DMS114 treated with DMSO at 0.1 percent for 48 hours (cell line): ENCODE measurements at regions not wholly inside any gene's neighbourhood (a gene's known extent, or its start where the extent isn't known, plus 50 kb on each side); places are given as distances from the start of the nearest gene placed in this dataset.
"Not testable (repeated sequence)": the region's sequence is repeated elsewhere in the genome, so short reads cannot be mapped to it uniquely, and the experiment has no call there.

Source experiments
- DNase-seq: peaks from one replicate; lab custom pipeline; 2025; ENCODE audit not compliant: unreplicated experiment; lab: John Stamatoyannopoulos, UW

GRCh38 chr1:101366513-101367215 lies 129.8 kb downstream of the S1PR1 start:
- DNase-seq: no peak

GRCh38 chr1:101367630-101368029 lies 130.8 kb downstream of the S1PR1 start:
- no peak for DNase-seq

DNA sequence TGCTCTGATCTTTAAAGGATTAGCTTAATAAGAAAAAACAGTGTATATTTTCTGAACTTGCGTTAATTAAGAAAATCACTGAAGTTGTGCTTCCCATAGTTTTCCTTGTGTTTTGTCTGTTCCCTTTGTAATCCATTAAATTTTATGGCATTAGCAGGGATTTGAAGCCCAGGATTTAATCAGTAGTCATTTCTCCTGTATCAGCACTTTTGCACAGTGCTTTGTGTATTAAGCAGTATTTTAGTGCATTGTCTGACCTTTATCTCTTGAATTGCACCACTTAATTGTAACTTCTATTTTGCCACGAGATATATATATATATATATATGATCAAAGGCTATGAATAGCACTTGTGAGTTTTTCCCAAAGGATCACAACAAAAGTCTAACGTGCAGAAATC lies 133.7 kb downstream of the S1PR1 start:
- no peak for DNase-seq

- DNase-seq: no peak
Measured at GRCh38 chr1:101371259-101371658, 134.4 kb downstream of the S1PR1 start.

- no peak for DNase-seq
Measured at GRCh38 chr1:101373570-101373969, 136.8 kb downstream of the S1PR1 start.

DNA sequence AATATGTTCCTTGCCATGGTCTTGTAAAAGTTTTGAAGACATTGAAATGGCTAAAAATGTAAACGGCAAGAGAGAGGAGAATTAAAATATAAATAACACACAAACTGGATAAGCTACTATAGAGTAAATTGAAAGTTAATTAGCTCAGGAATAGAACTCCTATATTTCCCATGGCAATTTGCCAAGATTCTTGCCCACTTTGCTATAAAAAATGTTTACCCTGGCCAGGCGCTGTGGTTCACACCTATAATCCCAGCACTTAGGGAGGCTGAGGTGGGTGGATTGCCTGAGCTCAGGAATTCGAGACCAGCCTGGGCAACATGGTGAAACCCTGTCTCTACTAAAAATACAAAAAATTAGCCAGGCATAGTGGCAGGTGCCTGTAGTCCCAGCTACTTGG lies 138.6 kb downstream of the S1PR1 start:
- DNase-seq: not testable (repeated sequence)

GRCh38 chr1:101376121-101377083 lies 139.6 kb downstream of the S1PR1 start:
- no peak for DNase-seq

DNA sequence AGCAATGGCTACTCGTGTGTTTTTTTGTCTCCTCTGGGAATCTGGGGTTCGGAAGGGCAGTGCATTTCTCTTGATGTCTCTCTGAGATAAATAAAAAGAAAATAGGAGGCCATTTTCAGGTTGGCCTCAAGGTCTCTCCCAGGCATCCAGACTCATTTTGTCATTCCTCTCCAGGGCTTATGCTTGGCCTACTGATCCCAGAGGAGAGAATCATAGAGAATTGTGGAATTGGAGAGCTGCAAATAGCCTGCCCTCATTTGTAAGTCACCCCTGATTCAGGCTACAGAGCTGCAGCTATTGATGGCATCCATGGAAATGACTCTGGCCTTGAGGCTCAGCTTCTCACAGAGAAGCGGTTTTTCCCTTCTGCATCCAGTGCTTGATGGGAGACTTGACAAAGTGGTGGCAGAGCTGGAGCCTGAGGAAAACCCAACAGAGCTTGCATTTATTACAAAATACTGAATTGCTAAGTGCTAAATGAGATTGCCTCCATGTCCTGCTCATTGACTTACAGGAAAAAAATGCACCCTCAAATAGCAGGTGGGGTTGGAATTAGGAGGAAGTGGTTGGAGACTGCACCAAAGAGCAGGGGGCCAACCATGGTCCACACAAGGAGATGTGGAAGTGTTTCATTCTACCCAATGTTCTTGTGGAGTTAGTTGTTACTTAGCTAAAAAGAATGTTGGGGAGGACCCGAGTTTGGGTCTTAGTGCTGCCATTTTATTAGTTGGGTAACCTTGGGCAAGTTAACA lies 140.4 kb downstream of the S1PR1 start:
- DNase-seq: no peak

GRCh38 chr1:101379037-101379436 lies 142.2 kb downstream of the S1PR1 start:
- DNase-seq: no peak

DNA sequence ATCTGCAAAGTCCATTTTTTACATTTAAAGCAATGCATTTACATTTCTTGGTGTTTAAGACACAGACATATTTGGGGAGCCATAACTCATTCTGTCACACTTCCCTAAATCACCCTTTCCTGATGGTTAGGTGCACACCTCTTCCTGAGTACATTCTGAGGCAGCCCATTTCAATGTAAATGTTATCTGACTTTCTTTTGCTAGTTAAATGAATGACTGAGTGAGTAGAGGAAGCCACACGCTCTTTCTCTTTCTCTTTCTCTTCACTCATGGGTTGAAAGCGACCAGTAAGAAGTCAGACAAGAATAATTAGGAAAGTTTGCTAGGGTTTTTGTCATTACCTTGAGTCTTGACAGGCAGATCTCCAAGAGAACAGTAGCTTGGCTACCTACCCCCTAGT lies 143.1 kb downstream of the S1PR1 start:
- DNase-seq: no peak

DNA sequence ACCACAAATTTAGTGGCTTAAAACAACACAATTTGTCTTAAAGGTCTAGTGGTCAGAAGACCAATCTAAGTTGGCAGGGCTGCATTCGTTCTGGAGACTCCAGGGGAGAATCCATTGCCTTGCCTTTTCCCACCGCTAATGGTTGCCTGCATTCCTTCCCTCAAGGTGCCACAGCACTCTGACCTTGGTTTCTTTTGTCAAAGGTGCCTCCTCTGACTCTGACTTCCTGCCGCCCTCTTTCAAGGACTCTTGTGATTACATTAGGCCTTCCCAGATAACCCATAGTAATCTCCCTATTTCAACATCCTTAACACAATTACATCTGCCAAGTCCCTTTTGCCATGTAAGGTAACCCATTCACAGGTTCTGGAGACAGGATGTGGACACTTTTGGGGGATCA lies 145.3 kb downstream of the S1PR1 start:
- DNase-seq: no peak

DNA sequence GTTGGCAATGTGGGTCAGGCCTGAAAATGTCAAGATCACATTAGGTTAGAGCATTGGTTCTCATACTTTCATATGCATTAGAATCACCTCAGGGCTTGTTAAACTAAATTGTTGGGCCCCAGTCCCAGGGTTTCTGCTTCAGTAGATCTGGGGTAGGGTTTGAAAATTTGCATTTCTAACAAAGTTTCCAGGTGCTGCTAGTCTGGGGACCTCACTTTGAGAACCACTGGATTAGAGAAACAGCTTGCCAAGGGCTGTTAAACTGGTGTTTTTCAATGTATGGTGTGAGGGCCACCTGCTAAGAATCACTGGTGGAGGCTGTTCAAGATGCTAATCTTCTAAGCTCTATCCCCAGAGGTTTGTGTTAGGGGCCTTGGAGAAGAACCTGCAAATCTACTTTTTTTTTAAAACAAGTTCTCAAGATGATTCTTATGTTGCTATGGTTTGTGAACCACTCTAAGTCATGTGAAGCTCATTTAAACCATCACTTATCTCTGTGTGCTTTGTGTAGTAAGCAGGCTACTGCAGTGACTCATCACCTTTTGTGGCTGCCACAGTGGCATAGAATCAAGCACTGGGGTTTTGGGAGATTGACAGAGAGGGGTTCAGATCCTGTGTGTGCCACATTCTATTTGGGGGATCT lies 152.2 kb downstream of the S1PR1 start:
- DNase-seq: no peak

DNA sequence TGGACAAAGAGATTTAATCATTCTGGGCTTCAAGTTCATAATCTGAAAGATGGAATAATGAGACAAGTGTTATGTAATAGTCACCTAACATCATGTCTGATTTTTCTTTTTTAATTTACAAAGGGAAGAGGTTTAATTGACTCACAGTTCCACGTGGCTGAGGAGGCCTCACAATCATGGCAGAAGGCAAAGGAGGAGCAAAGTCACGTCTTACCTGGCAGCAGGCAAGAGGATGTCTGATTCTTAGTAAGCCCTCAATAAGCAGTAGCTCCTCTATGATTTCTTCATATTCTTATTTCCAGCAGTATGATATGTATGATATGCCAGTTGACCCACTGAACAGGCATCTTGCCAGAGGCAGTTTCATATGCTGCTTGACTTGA lies 152.7 kb downstream of the S1PR1 start:
- no peak for DNase-seq

GRCh38 chr1:101392552-101392951 lies 155.7 kb downstream of the S1PR1 start:
- no peak for DNase-seq

- no peak for DNase-seq
Measured at GRCh38 chr1:101394041-101394440, 157.2 kb downstream of the S1PR1 start.

- DNase-seq: no peak
Measured at GRCh38 chr1:101399222-101399621, 162.4 kb downstream of the S1PR1 start.

- no peak for DNase-seq
Measured at GRCh38 chr1:101406271-101406670, 169.5 kb downstream of the S1PR1 start.

DNA sequence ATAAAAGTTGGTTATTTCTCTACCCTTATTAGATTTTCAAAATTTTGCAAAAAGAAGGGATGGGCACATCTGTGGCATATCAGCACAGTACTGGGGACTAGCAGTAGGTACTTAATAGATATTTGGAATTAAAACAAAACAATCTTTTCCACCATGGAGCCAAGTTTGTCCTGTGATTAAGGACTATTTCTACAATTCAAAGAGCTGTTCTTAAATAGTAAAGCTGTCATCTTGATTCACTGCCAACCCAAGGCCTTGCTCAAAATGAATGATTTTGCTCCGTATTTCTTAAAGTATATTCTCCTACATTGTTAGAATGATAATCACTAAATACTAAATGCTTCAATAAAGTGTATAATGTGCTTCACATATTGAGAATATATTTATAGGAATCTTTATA lies 169.9 kb downstream of the S1PR1 start:
- DNase-seq: no peak

DNA sequence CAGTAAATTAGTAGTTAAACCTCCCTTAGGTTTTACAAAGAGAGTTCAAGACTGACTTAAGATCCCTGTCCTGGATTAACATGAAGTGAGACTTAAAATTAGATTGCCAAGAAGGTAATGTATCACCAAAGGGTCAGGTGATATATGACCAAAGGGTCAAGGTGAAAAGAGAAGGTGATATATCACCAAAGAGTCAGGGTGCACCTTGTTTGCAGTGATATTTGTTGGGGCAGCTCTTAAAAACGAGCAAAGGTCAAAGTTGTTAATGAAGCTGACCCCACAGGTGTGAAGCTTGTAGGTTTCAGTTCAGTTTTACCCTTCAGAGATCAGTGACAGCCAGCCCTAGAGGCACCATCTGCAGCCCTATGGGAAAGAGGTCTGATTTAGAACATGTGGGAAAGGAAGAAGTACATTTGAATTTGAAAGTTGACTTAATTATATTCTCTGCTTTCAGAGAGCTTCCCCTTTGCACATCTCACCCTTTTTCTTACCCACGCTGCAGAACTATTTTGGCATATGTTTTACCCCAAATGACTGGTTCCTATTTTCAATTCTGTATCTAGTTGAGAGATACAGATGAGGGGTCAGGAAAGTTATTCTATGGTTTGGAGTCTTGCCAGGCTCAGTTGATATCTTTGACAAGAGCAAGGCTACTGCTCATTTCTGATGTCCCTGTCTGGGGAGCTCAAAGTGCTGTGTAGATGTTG lies 170.8 kb downstream of the S1PR1 start:
- no peak for DNase-seq

- no peak for DNase-seq
Measured at GRCh38 chr1:101408212-101409042, 171.6 kb downstream of the S1PR1 start.
